PC-9 (cell line): ENCODE measurements at regions not wholly inside any gene's neighbourhood (a gene's known extent, or its start where the extent isn't known, plus 50 kb on each side); places are given as distances from the start of the nearest gene placed in this dataset.

Experiments used
- BruUV-seq: library from RNA; stranded (reverse); fragments of 400-500 nt; replicated peaks from 2 replicates; lab custom pipeline; 2021; lab: Mats Ljungman, UMichigan
- CTCF ChIA-PET: fragments of 300-600 bp; sonication (Branson Sonifier 250); formaldehyde crosslinking; loops from one replicate; lab custom pipeline; 2022; ENCODE audit warnings: antibody characterized with exemption; lab: Charles Lee
- POLR2A ChIA-PET: fragments of 300-600 bp; sonication (Branson Sonifier 250); formaldehyde crosslinking; loops from one replicate; lab custom pipeline; 2022; ENCODE audit warnings: antibody characterized with exemption; ENCODE audit not compliant: unreplicated experiment; lab: Charles Lee
- DNase-seq, 2 experiments: peaks; one replicate each; pipeline versions ENCODE4 v3.0.0 to v3.0.0-alpha.2; 2015 to 2022; ENCODE audit warnings: mixed read lengths in 1 of 2
- H2AFZ ChIP-seq: fragments of 200-600 bp; sonication (generic); 2 replicates; pipeline ENCODE4 v1.8.1; 2017; ENCODE audit warnings: antibody characterized with exemption
- H3F3A ChIP-seq: fragments of 200-600 bp; sonication (generic); 2 replicates; pipeline ENCODE4 v1.8.1; 2017; ENCODE audit warnings: antibody characterized with exemption, mild to moderate bottlenecking, low read depth; ENCODE audit not compliant: insufficient read depth
- H3K27ac ChIP-seq: fragments of 200-600 bp; sonication (generic); 2 replicates; pipeline ENCODE4 v1.6.1; 2016; ENCODE audit warnings: mixed run types
- H3K27me3 ChIP-seq: fragments of 200-600 bp; sonication (generic); 2 replicates; pipeline ENCODE4 v1.6.1; 2016; ENCODE audit warnings: low read depth, mixed run types; ENCODE audit not compliant: insufficient read depth
- H3K36me3 ChIP-seq: fragments of 200-600 bp; sonication (generic); 2 replicates; pipeline ENCODE4 v1.6.1; 2016; ENCODE audit warnings: low read depth, mixed run types
- H3K4me1 ChIP-seq: fragments of 200-600 bp; sonication (generic); replicated peaks from 2 replicates; pipeline ENCODE4 v1.6.1; 2016; ENCODE audit warnings: mixed run types; ENCODE audit not compliant: insufficient read depth
- H3K4me2 ChIP-seq: fragments of 200-600 bp; sonication (generic); 2 replicates; pipeline ENCODE4 v1.6.1; 2017; ENCODE audit warnings: mixed run types
- H3K4me3 ChIP-seq: fragments of 200-600 bp; sonication (generic); 2 replicates; pipeline ENCODE4 v1.6.1; 2016; ENCODE audit warnings: mixed run types
- H3K79me2 ChIP-seq: fragments of 200-600 bp; sonication (generic); 2 replicates; pipeline ENCODE4 v1.6.1; 2017; ENCODE audit warnings: low read depth, mixed run types
- H3K9me2 ChIP-seq: fragments of 200-600 bp; sonication (generic); 2 replicates; pipeline ENCODE4 v1.8.1; 2017; ENCODE audit warnings: mild to moderate bottlenecking; ENCODE audit not compliant: insufficient read depth
- H3K9me3 ChIP-seq: fragments of 200-600 bp; sonication (generic); 2 replicates; pipeline ENCODE4 v1.8.1; 2016; ENCODE audit warnings: low read depth; ENCODE audit not compliant: insufficient read depth
- H4K20me1 ChIP-seq: fragments of 200-600 bp; sonication (generic); 2 replicates; pipeline ENCODE4 v1.8.1; 2017; ENCODE audit not compliant: insufficient read depth
- EZH2 ChIP-seq: fragments of 200-600 bp; sonication (generic); IDR thresholded peaks from 2 replicates; pipeline ENCODE4 v1.8.0; 2017; ENCODE audit warnings: antibody characterized with exemption, low read depth
- intact Hi-C: fragments of 100-400 bp; cut with micrococcal nuclease; formaldehyde crosslinking; loops from one replicate; pipeline ENCODE4 v1.10.0; 2022; ENCODE audit not compliant: unreplicated experiment
- TF ChIP-seq, protein P1 (sequence below): fragments of 200-600 bp; sonication (generic); conservative IDR thresholded peaks from 2 replicates; pipeline ENCODE4 v1.6.1; 2017; ENCODE audit warnings: mixed run types, antibody characterized with exemption, mild to moderate bottlenecking, moderate library complexity

GRCh38 chr7:114107522-114107921 lies 188.7 kb upstream of the PPP1R3A start:
- TF ChIP-seq EZH2 = no peak
- TF ChIP-seq, protein P1, sequence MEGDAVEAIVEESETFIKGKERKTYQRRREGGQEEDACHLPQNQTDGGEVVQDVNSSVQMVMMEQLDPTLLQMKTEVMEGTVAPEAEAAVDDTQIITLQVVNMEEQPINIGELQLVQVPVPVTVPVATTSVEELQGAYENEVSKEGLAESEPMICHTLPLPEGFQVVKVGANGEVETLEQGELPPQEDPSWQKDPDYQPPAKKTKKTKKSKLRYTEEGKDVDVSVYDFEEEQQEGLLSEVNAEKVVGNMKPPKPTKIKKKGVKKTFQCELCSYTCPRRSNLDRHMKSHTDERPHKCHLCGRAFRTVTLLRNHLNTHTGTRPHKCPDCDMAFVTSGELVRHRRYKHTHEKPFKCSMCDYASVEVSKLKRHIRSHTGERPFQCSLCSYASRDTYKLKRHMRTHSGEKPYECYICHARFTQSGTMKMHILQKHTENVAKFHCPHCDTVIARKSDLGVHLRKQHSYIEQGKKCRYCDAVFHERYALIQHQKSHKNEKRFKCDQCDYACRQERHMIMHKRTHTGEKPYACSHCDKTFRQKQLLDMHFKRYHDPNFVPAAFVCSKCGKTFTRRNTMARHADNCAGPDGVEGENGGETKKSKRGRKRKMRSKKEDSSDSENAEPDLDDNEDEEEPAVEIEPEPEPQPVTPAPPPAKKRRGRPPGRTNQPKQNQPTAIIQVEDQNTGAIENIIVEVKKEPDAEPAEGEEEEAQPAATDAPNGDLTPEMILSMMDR = no peak
- Histone ChIP-seq H3K27ac (no peak overlapping the region), H3K4me1 (peaks cover 7% of the 10 kb centered on the region), H3K9me2 (no peaks in the 10 kb centered on the region; the same call in 1 of the 2 replicates), H3K4me2 (no peak overlapping the region), H2AFZ (no peak overlapping the region), H3K4me3 (no peak overlapping the region), H4K20me1 (no peaks in the 10 kb centered on the region), H3F3A (no peaks in the 10 kb centered on the region; the same call in 1 of the 2 replicates), H3K9me3 (peaks cover 3% of the 10 kb centered on the region), H3K79me2 (no peaks in the 10 kb centered on the region), H3K27me3 (no peaks in the 10 kb centered on the region), H3K36me3 (no peaks in the 10 kb centered on the region)
- BruUV-seq = no TSS peak
- POLR2A ChIA-PET = no interaction called here
- no peak for DNase-seq
- CTCF ChIA-PET = no interaction called here
- intact Hi-C loops = no loop called here

- POLR2A ChIA-PET = no interaction called here
- no peak for DNase-seq
These were observed 185.2 kb upstream of the PPP1R3A start for GRCh38 chr7:114104035-114104434.

DNA sequence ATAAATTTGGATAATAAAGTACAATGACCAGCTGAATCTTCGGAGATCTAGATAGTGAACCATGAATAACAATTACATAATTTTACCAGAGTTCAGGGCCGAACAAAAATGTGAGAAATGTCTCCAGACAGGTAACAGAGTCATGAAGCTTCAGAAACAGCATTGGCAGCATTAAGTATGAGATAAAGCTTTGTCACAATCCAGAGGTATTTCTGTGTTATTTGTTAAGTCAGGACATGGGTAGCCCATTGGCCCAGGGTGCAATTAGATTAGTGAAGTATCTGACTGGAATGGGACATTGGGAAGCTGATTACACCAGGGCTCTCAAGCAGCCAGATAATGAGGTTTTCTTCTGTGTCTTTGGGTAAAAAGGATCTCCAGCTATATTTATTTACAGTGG lies 184.2 kb upstream of the PPP1R3A start:
- H3K4me3 ChIP-seq = no peak overlapping the region
- no peaks in the 10 kb centered on the region for H3K36me3 ChIP-seq
- no peaks in the 10 kb centered on the region for H4K20me1 ChIP-seq
- intact Hi-C loops = no loop called here
- H3K4me1 ChIP-seq = no peaks in the 10 kb centered on the region
- no peaks in the 10 kb centered on the region for H3F3A ChIP-seq
- no peak overlapping the region for H3K27ac ChIP-seq
- H2AFZ ChIP-seq = no peak overlapping the region
- H3K9me3 ChIP-seq = peaks cover 3% of the 10 kb centered on the region; the same call in 1 of the 2 replicates
- no peaks in the 10 kb centered on the region; the same call in 1 of the 2 replicates for H3K9me2 ChIP-seq
- ChIA-PET CTCF (interaction anchor here (0.6 kb wide), 1 partner anchor 731 kb away, joined by 7 read pairs; no protein-coding TSS in a partner anchor), POLR2A (no interaction called here)
- no TSS peak for BruUV-seq
- no peaks in the 10 kb centered on the region for H3K79me2 ChIP-seq
- TF ChIP-seq, protein P1 = no peak
- no peak for TF ChIP-seq EZH2
- DNase-seq = no peak
- H3K27me3 ChIP-seq = no peaks in the 10 kb centered on the region
- no peak overlapping the region for H3K4me2 ChIP-seq

More at GRCh38 chr7:114104035-114104434, 185.2 kb upstream of the PPP1R3A start:
- intact Hi-C loops = no loop called here
- Histone ChIP-seq H3F3A (no peaks in the 10 kb centered on the region; the same call in 1 of the 2 replicates), H2AFZ (no peak overlapping the region), H3K27me3 (no peaks in the 10 kb centered on the region), H3K9me2 (no peaks in the 10 kb centered on the region; the same call in 1 of the 2 replicates), H3K4me1 (no peaks in the 10 kb centered on the region), H3K36me3 (no peaks in the 10 kb centered on the region), H3K9me3 (peaks cover 3% of the 10 kb centered on the region), H3K4me3 (no peak overlapping the region), H4K20me1 (no peaks in the 10 kb centered on the region), H3K4me2 (no peak overlapping the region), H3K79me2 (no peaks in the 10 kb centered on the region), H3K27ac (no peak overlapping the region)
- CTCF ChIA-PET = no interaction called here
- BruUV-seq = no TSS peak
- TF ChIP-seq, protein P1 = no peak
- TF ChIP-seq EZH2 = no peak
